ENCODE measurements at regions not wholly inside any gene's neighbourhood (a gene's known extent, or its start where the extent isn't known, plus 50 kb on each side); places are given as distances from the start of the nearest gene placed in this dataset.

GRCh38 chr4:54915276-54915675 lies 210.1 kb downstream of the KDR start:
- TF ChIP-seq, protein P1, sequence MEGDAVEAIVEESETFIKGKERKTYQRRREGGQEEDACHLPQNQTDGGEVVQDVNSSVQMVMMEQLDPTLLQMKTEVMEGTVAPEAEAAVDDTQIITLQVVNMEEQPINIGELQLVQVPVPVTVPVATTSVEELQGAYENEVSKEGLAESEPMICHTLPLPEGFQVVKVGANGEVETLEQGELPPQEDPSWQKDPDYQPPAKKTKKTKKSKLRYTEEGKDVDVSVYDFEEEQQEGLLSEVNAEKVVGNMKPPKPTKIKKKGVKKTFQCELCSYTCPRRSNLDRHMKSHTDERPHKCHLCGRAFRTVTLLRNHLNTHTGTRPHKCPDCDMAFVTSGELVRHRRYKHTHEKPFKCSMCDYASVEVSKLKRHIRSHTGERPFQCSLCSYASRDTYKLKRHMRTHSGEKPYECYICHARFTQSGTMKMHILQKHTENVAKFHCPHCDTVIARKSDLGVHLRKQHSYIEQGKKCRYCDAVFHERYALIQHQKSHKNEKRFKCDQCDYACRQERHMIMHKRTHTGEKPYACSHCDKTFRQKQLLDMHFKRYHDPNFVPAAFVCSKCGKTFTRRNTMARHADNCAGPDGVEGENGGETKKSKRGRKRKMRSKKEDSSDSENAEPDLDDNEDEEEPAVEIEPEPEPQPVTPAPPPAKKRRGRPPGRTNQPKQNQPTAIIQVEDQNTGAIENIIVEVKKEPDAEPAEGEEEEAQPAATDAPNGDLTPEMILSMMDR (IDR thresholded peaks at IDR 0.05) = no peak
- TF ChIP-seq ZFX (IDR thresholded peaks at IDR 0.05; ENCODE audit: borderline replicate concordance) = no peak
